HG02970 (cell line): ENCODE measurements at regions not wholly inside any gene's neighbourhood (a gene's known extent, or its start where the extent isn't known, plus 50 kb on each side); places are given as distances from the start of the nearest gene placed in this dataset.
"Not testable (repeated sequence)": the region's sequence is repeated elsewhere in the genome, so short reads cannot be mapped to it uniquely, and the experiment has no call there.

Experiments
- ATAC-seq: cut with Tn5 transposase; IDR thresholded peaks from one replicate; pipeline ENCODE4 v1.9.1; 2021; ENCODE audit warnings: mild to moderate bottlenecking, moderate library complexity, moderate number of reproducible peaks; ENCODE audit not compliant: unreplicated experiment, low FRiP score

- no peak for ATAC-seq
Observed at GRCh38 chr10:84696610-84697009, 368.2 kb downstream of the CCSER2 start.

- no peak for ATAC-seq
Observed at GRCh38 chr10:84698989-84699388, 370.6 kb downstream of the CCSER2 start.

GRCh38 chr10:84700668-84701369 lies 372.4 kb downstream of the CCSER2 start:
- no peak for ATAC-seq

GRCh38 chr10:84701370-84701720 lies 373.0 kb downstream of the CCSER2 start:
- no peak for ATAC-seq

- no peak for ATAC-seq
Observed at GRCh38 chr10:84704101-84704500, 375.7 kb downstream of the CCSER2 start.

GRCh38 chr10:84706431-84706830 lies 378.0 kb downstream of the CCSER2 start:
- ATAC-seq = no peak

- ATAC-seq = no peak
Observed at GRCh38 chr10:84706875-84707274, 378.5 kb downstream of the CCSER2 start.

- no peak for ATAC-seq
Observed at GRCh38 chr10:84715911-84716310, 387.5 kb downstream of the CCSER2 start.

GRCh38 chr10:84718877-84719616 lies 390.7 kb downstream of the CCSER2 start:
- no peak for ATAC-seq

- ATAC-seq = no peak
Observed at GRCh38 chr10:84719687-84720086, 391.3 kb downstream of the CCSER2 start.

GRCh38 chr10:84727398-84727797 lies 399.0 kb downstream of the CCSER2 start:
- ATAC-seq = no peak

GRCh38 chr10:84739126-84739525 lies 410.7 kb downstream of the CCSER2 start:
- ATAC-seq = not testable (repeated sequence)

- no peak for ATAC-seq
Observed at GRCh38 chr10:84739641-84740040, 411.3 kb downstream of the CCSER2 start.

- ATAC-seq = no peak
Observed at GRCh38 chr10:84743483-84743882, 415.1 kb downstream of the CCSER2 start.

GRCh38 chr10:84755311-84755710 lies 426.9 kb downstream of the CCSER2 start:
- ATAC-seq = no peak

- ATAC-seq = not testable (repeated sequence)
Observed at GRCh38 chr10:84756653-84757052, 428.3 kb downstream of the CCSER2 start.

- not testable (repeated sequence) for ATAC-seq
Observed at GRCh38 chr10:84761994-84762614, 433.7 kb downstream of the CCSER2 start.

- ATAC-seq = no peak
Observed at GRCh38 chr10:84762754-84763394, 434.5 kb downstream of the CCSER2 start.

- no peak for ATAC-seq
Observed at GRCh38 chr10:84763965-84764364, 435.6 kb downstream of the CCSER2 start.

- ATAC-seq = no peak
Observed at GRCh38 chr10:84765086-84765485, 436.7 kb downstream of the CCSER2 start.

- no peak for ATAC-seq
Observed at GRCh38 chr10:84765656-84766055, 437.3 kb downstream of the CCSER2 start.
